Dermis microvascular lymphatic vessel endothelial cell (primary cell): ENCODE measurements at regions not wholly inside any gene's neighbourhood (a gene's known extent, or its start where the extent isn't known, plus 50 kb on each side); places are given as distances from the start of the nearest gene placed in this dataset.

Source experiments
- DNase-seq, 2 donors: peaks; one replicate each; pipeline versions ENCODE4 v3.0.0 to v3.0.0-alpha.2; 2010; ENCODE audit warnings: low read depth in 2 of 2

DNA sequence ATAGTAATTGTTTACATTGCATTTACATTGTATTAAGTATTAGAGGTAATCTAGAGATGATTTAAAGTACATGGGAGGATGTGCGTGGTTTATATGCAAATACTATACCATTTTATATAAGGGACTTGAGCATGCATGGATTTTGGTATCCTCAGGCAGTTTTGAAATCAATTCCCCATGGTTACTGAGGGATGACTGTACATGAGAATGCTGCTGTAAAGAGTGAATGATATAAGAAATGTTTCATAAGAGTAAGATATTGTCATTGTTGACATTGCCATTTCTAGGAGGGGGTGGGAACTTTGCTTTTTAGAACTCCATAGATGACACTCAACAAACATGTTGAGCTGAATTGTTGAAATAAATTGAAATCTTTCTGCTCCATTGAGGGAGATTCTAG lies 185.0 kb downstream of the SEMA6A start:
- DNase-seq, result no peak

DNA sequence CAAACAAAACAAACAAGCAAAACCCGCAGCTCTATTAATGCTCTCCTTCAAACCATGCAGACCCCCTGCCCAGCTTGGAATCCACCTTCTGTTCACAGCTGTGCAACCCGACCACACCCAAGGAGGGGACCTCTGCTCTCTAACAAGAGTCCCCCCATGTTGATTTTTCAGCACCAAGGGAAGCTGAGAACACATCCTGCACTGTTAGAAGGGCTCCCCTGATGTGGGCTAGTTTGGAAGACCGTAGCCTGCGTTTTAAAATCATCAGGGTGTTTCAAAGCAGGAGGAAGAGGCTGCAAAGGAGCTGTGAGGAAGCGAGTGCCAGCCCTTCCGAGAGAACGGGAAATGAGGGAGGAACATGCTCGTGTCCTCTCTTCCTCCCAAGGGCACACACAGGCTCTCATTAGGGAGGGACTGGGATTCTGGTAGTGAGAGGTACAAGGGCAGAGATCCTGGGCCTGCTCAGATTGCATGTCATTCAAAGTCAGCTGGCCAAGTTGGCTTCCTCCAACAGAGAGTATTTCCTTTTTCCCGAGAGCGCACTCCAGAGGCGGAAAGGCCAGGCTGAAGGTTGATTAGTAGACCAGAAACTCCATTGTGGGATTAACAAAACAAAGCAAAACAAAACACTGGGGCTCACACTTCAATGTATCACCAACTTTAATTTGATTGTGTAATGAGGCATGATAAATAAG lies 185.9 kb downstream of the SEMA6A start:
- DNase-seq, result peak; percentile 51 to 78

DNA sequence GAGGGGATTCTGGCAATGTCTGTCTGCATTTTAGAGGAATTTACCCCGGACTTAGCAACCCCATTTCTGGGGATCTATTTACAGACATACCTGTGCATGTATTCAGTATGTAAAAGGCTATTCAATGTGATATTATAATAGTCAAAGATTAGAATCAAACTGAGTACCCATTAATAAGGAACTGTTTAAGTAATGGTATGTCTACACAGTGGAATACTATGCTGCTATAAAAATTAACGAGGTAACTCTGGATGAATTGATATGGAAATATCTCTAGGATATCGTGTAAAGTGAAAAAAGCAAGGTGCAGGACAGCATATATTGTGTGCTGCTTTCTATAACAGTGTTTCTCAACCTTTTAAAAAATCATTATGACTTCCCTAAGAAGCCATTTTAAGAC lies 186.9 kb downstream of the SEMA6A start:
- DNase-seq, result no peak

DNA sequence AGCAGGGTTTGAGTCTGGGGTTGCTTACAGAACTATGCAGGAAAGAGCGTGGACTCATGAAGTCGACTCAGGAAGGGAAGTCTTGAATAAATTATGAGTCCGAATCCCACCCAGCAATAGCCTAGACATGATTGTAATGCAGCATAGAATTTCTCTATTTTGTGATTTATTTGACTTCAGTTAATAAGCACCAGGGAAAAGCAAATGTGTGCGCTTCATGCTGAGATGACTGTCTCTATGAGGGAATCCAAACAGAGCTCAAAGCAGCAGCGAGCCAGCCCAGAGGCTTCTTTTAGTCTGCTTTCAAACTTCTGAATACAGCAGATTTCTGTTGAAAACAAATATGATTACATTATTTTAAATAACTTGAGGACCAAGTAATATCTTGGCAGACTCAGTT lies 188.0 kb downstream of the SEMA6A start:
- no peak for DNase-seq

DNA sequence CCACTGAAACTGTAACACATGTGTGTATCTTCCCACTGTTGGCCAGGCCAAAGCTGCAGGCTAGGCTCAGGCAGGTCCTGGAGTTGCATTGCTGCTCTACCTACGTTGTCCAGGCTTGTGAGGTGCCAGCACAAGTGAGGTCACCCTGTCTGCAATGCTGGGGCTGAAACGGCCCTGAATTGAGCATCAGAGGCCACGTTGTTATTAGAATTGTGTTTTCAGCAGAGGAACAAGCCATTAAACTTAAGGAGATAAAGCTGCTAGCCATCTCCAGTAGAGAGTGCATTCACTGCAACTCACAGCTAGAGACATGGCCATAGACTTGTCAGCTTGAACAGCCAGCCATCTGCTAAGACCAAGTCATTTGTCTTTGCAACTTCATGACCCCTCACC lies 191.8 kb downstream of the SEMA6A start:
- DNase-seq, result no peak

DNA sequence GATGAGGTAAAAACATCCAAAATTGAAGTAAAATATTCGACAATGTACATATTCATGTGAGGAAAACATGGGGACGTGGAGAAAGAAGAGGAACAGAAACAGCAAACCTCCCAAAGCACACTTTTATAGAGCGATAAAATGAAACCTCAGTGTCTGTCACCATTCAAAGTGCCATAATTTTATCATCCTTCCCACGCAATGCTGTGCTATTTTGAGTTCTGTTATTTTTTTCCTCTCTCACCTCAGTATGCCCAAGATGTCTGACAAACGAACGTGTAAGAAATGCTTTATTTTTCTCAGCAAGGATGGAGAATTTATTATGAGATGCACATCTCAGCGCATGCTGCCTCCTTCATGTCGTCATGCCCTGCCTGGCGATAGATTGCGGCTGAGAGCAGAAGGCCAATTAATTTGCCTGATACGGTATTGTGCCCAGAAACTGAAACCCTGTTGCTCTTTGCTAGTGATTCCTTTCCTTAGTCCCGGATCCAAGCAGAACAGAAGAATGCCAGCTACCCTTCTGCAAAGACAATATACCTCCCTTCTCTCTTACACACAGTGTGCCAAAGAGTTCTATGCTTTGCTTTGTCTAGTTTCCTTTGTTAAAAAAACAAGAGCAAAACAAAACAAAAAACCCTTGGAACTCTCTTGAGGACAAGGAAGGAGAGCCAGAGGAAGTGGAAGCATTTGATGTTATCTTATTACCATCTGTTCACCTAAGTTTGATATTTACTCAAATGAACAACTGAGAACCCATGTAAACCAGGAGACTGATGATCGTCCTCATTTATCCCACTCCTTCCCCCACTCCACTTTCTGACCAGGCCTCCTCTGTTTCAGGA lies 192.4 kb downstream of the SEMA6A start:
- peak in 1 of 2 donors; percentile 29 for DNase-seq

DNA sequence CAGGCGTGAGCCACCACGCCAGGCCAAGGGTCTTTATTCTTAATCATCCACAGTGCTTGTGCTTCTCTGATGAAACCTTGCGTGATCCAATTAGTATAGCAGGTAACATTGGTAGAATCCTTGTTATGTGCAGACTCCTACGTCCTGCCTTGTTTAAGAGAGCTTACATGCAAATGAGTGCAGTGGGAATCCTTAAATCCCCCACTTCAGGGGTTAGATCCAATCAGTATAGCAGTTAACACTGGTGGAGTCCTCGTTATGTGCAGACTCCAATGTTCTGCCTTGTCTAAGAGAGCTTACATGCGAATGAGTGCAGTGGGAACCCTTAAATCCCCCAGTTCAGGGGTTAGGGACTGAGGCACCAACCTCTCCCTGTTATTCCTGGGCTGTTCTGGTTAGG lies 193.4 kb downstream of the SEMA6A start:
- DNase-seq, result no peak

DNA sequence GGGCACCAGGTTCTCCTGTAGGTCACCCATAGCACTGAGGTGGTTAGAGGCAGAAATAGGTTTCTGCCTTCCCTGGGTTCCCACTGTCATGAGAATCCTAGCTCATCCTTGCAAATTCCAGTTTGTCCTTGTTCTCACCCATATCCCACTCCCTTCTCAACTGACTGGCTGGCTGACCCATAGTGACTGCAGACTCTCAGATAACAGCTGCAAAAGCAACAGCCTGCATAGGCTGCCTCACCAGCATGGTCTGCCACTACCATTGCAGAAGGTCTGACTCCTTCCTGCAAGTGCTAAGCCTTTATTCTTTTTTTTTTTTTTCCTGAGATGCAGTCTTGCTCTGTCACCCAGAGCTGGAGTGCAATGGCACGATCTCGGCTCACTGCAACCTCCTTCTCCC lies 194.0 kb downstream of the SEMA6A start:
- no peak for DNase-seq

DNA sequence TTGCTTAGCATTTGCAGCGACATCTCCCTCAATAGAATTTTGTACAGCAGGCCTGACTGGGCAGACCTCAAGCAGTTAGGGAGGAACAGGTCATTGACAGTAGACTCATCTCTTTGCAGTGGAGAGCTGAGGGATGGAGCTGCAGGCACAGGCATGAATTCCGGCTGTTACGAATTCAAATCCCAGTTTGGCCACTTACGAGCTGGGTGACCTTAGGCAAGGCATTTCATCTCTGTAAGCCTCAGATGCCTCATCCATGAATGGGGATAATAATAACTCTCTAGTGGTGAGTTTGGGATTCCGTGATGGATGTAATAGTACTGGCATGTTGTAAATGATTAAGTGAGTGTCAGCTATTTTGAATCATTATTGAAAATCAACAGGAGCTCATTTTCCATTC lies 195.3 kb downstream of the SEMA6A start:
- no peak for DNase-seq

DNA sequence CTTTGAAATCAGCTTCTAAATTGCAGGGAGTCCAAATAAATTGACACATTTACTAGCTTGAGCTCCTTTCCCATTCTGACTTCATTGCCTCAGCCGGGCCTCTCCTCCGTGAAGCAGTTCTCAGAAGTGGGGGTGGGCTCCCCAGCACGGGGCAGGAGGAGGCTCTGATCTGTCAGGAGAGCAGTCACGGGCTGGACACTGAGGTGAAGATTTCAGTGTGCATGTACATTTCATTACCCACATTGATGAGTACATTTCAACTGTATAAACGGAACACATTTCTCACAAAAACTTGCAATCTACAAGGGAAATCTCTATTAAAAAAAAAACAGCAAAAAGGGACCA lies 195.9 kb downstream of the SEMA6A start:
- no peak for DNase-seq

DNA sequence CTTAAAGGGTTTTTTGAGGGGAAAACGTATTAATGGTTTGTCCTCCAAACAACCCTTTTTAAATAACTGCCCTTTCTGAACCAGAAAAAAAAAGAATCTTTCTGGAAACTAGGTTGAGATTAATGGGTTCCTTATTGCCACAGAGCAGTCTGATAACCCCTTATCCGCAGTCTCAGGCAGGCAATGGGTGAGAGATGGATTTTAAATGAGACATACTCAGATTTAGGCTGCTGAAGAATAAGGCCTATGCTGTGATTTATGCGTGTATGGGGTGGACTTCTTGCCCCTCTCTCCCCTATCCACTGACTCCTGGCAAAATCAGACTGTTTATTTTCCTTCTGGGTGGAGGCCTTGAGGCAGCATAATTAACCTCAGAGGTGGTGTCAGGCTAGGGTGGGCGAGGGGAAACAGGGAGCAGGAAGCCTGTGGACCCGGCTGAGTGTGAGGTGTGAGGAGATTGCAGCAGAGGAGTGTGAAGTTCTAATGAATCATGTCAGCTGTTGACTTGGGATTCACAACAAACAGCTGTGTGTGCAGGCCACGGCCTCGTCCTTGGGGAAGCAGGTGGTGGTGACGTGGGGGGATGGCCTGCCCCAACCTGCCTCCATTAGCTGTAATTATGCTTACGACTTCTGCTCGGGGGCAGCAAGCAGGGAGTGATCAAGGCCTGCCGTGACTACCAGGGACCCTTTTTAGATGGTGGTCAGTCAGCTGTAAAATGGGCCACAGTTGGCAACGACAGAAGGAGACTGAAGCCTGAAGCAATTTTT lies 196.4 kb downstream of the SEMA6A start:
- peak in 1 of 2 donors; percentile 42 for DNase-seq

DNA sequence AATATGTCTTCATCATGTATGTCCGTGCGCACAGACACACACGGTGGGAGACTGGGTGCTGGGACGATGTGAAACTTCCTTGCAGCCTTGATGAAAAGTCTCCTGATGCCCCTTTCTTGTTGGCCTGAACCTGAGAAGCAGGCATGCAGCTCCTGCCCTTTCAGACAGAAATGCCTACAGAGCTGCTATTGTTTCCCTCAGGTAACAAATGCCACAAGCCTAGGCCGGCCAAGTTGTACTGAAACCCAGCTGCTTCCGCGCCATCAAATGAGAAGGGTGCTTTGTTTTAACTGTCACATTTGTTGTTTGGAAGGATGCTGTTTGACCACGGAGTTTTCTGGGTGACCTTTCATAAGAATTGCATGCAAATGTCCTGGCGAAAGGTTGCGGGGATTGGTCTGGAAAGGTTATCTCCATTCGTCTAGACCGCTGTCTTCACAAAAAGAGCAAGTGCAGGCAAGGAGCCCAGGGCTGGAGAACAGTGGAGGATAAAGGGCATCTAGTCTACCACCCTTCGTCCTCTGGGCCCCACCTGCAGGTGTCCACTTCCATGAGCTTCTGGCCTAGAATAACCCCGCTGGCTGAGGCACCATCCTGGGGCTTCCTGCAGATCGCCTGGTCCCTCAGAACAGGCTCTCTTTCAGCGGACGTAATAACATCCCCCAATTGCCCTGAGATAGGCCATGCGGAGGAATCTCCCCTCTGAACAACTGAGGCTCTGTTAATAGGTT lies 197.2 kb downstream of the SEMA6A start:
- DNase-seq, result no peak

DNA sequence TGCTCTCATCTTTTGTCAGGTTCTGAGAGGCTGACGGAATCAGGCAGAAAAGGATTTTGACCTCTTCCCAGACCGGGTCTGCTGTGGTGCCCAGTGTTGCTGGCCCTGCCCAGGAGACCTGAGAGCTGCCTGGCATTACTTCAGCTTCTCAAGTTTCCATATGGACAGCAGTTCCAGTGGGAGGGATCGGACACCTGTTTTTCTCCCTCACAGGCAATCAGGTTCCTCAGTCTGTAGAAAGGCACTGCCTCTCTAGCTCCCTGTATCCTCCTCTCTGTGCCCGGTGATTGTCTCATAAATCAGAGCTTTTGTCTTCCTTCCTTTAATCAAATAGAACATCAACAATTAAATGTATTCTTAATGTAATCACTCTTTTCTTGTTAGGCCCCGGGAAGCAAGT lies 198.7 kb downstream of the SEMA6A start:
- peak in 1 of 2 donors; percentile 44 for DNase-seq

DNA sequence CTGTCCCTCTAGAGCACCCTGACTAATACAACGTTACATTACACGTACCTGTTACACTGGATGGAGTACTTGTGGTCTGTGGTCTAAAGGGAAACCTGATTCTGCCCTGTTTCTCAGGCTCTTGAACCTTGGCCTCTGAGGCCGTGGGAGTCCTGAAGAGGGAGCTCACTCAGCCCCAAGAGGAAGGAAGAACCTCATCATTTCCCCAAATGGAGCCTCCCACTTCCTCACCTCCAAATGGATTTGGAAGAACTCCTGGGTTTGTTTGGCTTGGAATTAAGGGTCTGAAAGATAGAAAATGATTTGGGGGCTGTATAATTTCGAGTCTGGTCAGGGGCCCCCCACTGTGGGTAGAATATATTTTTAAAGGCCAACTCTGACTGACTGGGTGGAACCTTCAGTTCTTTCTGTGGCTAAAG lies 200.2 kb downstream of the SEMA6A start:
- peak in 1 of 2 donors; percentile 33 for DNase-seq

DNA sequence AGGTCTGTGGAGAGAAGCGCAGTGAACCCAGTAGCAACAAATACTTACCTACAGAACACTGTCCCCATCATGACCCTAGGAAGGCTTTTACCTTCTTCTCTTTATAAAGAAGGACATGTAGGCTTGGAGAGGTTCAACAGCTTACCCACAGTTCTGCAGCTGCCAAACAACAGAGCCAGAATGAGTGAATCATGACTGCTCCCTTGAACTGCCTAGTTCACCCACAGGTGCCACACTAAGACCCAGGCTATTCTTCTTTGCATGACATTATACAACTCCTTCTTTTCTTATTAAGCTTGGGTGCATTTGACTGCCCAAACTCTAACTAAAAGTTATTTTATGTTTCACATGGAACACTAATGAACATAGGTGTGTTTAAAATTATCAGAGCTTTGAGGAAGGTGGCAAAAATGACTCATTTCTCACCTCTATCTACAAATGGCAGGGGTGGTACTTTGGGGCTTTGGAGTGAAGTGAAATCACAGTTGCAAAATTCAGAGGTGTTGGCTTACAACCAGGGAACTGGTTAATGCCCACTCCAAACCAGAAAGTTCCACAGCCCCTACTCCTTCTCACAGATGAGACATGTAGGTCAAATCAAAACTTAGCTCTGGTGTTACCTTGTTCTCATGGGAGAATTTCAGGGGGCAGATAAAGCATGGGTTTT lies 201.6 kb downstream of the SEMA6A start:
- no peak for DNase-seq

DNA sequence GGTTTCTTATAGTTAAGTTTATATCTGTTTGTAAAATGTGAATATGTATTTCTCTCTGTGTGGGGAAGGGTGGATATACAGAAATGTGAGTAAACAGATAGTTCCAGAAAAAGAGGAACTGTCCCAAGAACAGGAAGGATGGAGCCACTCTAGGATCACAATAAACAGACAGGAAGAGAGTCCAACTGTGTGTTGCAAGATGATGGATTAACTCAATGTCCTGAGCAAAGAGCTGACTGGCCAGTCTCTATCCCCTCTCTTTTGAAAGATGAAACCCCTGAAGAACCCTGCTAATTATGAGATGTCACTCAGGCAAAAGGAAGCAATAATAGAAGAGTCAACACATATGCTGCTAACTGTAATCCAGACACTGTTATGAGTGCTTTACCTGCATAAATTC lies 202.7 kb downstream of the SEMA6A start:
- DNase-seq, result peak in 1 of 2 donors; percentile 35

DNA sequence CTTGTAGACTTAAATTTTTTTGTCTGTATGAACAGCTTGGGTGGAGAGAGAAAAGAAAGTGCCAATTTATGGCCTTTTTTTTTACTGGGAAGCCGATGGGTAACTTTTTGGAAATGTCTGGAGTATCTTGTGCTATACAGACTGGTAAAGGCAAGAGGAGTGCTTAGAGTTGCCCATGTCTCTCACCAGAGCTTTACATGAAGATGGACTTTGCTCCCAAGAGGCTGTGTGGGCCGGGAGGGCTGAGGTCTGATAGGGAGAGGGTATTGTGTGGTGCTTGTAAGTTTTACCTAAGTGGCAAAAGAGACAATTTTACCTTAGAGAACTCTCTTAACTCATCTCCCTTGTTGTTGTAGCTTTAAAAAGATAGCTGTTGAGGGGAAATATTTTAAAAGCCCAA lies 203.2 kb downstream of the SEMA6A start:
- no peak for DNase-seq

DNA sequence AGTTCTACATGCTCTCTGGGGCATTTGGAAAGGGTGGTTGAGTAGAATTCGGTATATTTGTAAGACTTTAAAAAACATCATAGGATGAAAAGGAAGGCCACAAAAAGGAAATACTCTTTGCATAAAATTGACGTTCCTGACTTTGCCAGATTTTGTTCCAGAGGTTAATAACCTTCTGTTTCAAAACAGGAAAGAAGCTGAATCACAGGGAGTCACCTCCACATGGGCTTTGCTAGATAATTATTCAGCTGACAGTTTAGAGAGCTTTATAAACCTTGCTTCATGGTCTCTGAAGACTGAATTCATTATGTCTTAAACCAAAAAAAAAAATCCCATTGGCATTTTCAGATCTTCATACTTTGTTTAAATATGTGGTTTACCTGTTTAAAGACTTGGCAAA lies 203.7 kb downstream of the SEMA6A start:
- DNase-seq, result peak; percentile 84 to 89

DNA sequence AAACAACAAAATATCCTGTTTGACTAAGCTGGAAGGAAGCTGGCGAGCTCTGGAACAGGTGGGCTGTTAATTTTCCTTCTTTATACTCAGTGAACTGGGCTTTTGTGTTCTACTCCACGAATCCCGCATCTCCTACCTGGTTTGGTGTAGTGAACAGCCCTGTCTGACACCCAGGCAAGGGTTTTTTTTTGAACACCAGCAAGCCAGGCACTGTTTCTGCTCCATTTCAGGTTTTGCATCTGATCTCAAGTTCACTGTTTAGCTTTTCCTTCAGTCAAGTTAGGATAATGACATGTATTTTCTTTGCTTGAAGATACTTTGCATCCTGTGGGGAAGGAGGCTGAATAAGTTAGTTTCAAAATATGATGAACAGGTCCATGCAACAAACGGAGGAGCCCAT lies 204.5 kb downstream of the SEMA6A start:
- DNase-seq, result peak in 1 of 2 donors; percentile 17

DNA sequence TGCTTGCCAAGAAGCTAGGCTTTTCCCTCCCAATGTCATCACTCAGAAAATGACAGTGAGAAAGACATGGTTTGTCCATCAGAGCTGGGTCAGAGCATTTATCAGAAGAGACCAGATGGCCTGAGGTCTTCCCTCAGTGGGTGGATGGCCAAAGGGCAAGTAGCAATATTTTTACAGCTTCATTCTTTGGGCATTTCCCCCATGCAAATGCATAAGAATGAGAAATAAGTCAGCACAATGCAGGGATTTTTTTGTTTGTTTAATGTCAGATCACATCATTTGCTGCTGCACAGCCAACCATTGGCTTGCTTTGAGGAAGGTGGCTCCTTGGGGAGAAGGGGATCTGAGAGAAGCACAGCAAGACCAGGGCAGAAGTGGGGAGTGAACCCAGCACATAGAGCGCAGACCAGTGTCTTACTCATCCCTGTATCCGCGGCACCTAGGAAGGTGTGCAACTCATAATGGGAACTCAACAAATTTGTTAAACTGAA lies 209.6 kb downstream of the SEMA6A start:
- DNase-seq, result peak; percentile 64 to 74

DNA sequence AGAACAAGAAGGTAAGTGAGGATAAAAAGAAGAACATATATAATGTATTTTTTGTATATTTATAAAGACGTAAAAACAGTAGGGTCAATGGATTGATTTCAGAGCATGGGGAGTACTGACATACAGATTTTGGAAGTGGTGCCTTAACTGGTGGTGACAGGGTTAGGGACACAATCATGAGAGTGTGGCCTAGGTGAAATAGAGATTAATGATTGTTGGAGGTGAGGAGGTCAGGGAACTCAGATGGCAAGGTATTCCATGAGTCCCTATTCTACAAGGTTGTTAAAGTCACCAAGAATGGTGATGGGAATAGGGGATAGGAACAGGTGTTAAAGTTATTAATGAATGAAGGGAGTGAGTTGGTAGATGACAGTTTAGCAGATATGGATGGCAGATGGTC lies 210.8 kb downstream of the SEMA6A start:
- no peak for DNase-seq
